Smooth muscle cell (in vitro differentiated cells): ENCODE measurements at regions not wholly inside any gene's neighbourhood (a gene's known extent, or its start where the extent isn't known, plus 50 kb on each side); places are given as distances from the start of the nearest gene placed in this dataset.

Experiments
- DNase-seq: peaks from one replicate; lab custom pipeline; 2025; ENCODE audit not compliant: unreplicated experiment; lab: John Stamatoyannopoulos, UW
- H2AFZ ChIP-seq: fragments of 200-600 bp; sonication (generic); 2 replicates; pipeline ENCODE4 v1.6.0; 2016; ENCODE audit warnings: antibody characterized with exemption, low read depth, mild to moderate bottlenecking
- H3F3A ChIP-seq: fragments of 200-600 bp; sonication (generic); 2 replicates; pipeline ENCODE4 v1.6.0; 2017; ENCODE audit warnings: antibody characterized with exemption, low read depth
- H3K27ac ChIP-seq: fragments of 200-600 bp; sonication (generic); 2 replicates; pipeline ENCODE4 v1.5.1; 2016; ENCODE audit warnings: low read depth, mild to moderate bottlenecking
- H3K27me3 ChIP-seq: fragments of 200-600 bp; sonication (generic); 2 replicates; pipeline ENCODE4 v1.6.1; 2016; ENCODE audit warnings: low read depth, mild to moderate bottlenecking
- H3K36me3 ChIP-seq: fragments of 200-600 bp; sonication (generic); 2 replicates; pipeline ENCODE4 v1.5.1; 2016; ENCODE audit warnings: low read depth
- H3K4me1 ChIP-seq: fragments of 200-600 bp; sonication (generic); 2 replicates; pipeline ENCODE4 v1.5.1; 2016; ENCODE audit warnings: low read depth
- H3K4me2 ChIP-seq: fragments of 200-600 bp; sonication (generic); 2 replicates; pipeline ENCODE4 v1.6.0; 2016; ENCODE audit warnings: mild to moderate bottlenecking
- H3K4me3 ChIP-seq: fragments of 200-600 bp; sonication (generic); 2 replicates; pipeline ENCODE4 v1.5.1; 2016; ENCODE audit warnings: mild to moderate bottlenecking
- H3K79me2 ChIP-seq: fragments of 200-600 bp; sonication (generic); 2 replicates; pipeline ENCODE4 v1.6.0; 2016; ENCODE audit warnings: low read depth, mild to moderate bottlenecking
- H3K9ac ChIP-seq: fragments of 200-600 bp; sonication (generic); 2 replicates; pipeline ENCODE4 v1.6.0; 2016; ENCODE audit warnings: low read depth
- H3K9me3 ChIP-seq: fragments of 200-600 bp; sonication (generic); replicated peaks from 2 replicates; pipeline ENCODE4 v1.5.1; 2016; ENCODE audit warnings: low read depth
- H4K20me1 ChIP-seq: fragments of 200-600 bp; sonication (generic); 2 replicates; pipeline ENCODE4 v1.6.0; 2016; ENCODE audit warnings: low read depth
- WGBS: methylation state at CpG from one replicate; pipeline ENCODE4 v1.1.7; 2016; ENCODE audit warnings: low lambda C conversion rate; 5-methylcytosine and 5-hydroxymethylcytosine counted together
- TF ChIP-seq, protein P1 (sequence below): fragments of 200-600 bp; sonication (generic); IDR thresholded peaks from 2 replicates; pipeline ENCODE4 v1.5.1; 2017; ENCODE audit warnings: borderline replicate concordance, mild to moderate bottlenecking, antibody characterized with exemption; ENCODE audit not compliant: insufficient read depth, poor library complexity, severe bottlenecking

DNA sequence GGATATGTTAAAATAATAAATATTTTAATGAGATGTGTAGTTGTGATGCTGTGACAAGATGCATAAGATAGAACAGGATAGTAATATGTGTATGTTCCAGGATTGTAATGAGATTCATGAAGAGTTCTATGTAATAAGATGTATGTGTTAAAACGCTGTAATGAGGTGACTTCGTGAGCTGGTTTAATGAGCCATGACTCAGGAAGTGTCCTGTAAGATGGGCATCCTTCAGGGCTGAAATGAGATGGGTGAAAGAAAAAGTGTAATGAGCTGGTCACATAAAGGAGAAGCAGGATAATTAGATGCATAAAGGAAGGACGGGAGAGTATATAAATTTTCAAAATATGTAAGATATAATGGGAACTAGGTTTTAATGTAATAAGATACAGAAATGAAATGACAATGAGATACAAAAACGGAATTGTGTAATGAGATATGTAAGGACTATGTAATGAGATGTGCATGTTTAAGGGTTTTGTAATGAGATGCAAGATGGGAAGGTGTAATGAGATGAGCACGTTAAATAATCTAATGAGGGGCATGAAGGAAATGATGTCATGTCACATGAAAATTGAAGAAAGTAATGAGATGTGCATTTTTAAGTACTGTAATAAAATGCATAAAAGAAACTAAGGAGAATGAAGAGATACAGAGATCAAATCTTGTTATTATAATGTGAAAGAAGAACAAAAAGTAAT, 524.8 kb upstream of the STXBP6 start:
- no peak for DNase-seq
- Histone ChIP-seq H3K36me3 (no peaks in the 10 kb centered on the region), H3K9me3 (no peaks in the 10 kb centered on the region), H3K79me2 (no peaks in the 10 kb centered on the region), H3K9ac (no peak overlapping the region), H3K4me2 (no peak overlapping the region), H3F3A (no peaks in the 10 kb centered on the region), H3K4me1 (no peaks in the 10 kb centered on the region), H2AFZ (no peak overlapping the region), H4K20me1 (no peaks in the 10 kb centered on the region), H3K27me3 (no peaks in the 10 kb centered on the region), H3K27ac (no peak overlapping the region), H3K4me3 (no peak overlapping the region)
- TF ChIP-seq, protein P1, sequence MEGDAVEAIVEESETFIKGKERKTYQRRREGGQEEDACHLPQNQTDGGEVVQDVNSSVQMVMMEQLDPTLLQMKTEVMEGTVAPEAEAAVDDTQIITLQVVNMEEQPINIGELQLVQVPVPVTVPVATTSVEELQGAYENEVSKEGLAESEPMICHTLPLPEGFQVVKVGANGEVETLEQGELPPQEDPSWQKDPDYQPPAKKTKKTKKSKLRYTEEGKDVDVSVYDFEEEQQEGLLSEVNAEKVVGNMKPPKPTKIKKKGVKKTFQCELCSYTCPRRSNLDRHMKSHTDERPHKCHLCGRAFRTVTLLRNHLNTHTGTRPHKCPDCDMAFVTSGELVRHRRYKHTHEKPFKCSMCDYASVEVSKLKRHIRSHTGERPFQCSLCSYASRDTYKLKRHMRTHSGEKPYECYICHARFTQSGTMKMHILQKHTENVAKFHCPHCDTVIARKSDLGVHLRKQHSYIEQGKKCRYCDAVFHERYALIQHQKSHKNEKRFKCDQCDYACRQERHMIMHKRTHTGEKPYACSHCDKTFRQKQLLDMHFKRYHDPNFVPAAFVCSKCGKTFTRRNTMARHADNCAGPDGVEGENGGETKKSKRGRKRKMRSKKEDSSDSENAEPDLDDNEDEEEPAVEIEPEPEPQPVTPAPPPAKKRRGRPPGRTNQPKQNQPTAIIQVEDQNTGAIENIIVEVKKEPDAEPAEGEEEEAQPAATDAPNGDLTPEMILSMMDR, result no peak
- WGBS, result 84% methylated on average over 5 of the region's 5 CpGs

- Histone ChIP-seq H3K27ac (no peak overlapping the region), H3K9ac (no peak overlapping the region), H2AFZ (no peak overlapping the region), H3K36me3 (no peaks in the 10 kb centered on the region), H3K4me3 (no peak overlapping the region), H3F3A (no peaks in the 10 kb centered on the region), H3K4me1 (no peaks in the 10 kb centered on the region), H3K79me2 (no peaks in the 10 kb centered on the region), H3K27me3 (no peaks in the 10 kb centered on the region), H3K9me3 (no peaks in the 10 kb centered on the region), H3K4me2 (no peak overlapping the region), H4K20me1 (no peaks in the 10 kb centered on the region)
- TF ChIP-seq, protein P1, result no peak
- no peak for DNase-seq
- 56% methylated on average over 4 of the region's 4 CpGs for WGBS
Measured at GRCh38 chr14:25570483-25570882, 520.5 kb upstream of the STXBP6 start.

GRCh38 chr14:25557466-25557865, 507.5 kb upstream of the STXBP6 start:
- H3K4me3 ChIP-seq, result no peak overlapping the region
- H4K20me1 ChIP-seq, result no peaks in the 10 kb centered on the region
- no peak overlapping the region for H2AFZ ChIP-seq
- no peaks in the 10 kb centered on the region for H3F3A ChIP-seq
- no peaks in the 10 kb centered on the region for H3K79me2 ChIP-seq
- no peaks in the 10 kb centered on the region for H3K36me3 ChIP-seq
- no peak overlapping the region for H3K27ac ChIP-seq
- no peak overlapping the region for H3K9ac ChIP-seq
- no peaks in the 10 kb centered on the region for H3K4me1 ChIP-seq
- H3K4me2 ChIP-seq, result no peak overlapping the region
- DNase-seq, result no peak
- no peaks in the 10 kb centered on the region for H3K9me3 ChIP-seq
- TF ChIP-seq, protein P1, result no peak
- H3K27me3 ChIP-seq, result no peaks in the 10 kb centered on the region
- WGBS, result 83% methylated on average over 1 of the region's 1 CpG

GRCh38 chr14:25552826-25553225, 502.9 kb upstream of the STXBP6 start:
- no peaks in the 10 kb centered on the region for H4K20me1 ChIP-seq
- H3K4me2 ChIP-seq, result no peak overlapping the region
- no peaks in the 10 kb centered on the region for H3K79me2 ChIP-seq
- H3K27me3 ChIP-seq, result no peaks in the 10 kb centered on the region
- H2AFZ ChIP-seq, result no peak overlapping the region
- H3K27ac ChIP-seq, result no peak overlapping the region
- no peaks in the 10 kb centered on the region for H3K9me3 ChIP-seq
- H3K4me3 ChIP-seq, result no peak overlapping the region
- H3K9ac ChIP-seq, result no peak overlapping the region
- H3F3A ChIP-seq, result no peaks in the 10 kb centered on the region
- WGBS, result 42% methylated on average over 2 of the region's 2 CpGs
- DNase-seq, result no peak
- H3K4me1 ChIP-seq, result no peaks in the 10 kb centered on the region
- no peaks in the 10 kb centered on the region for H3K36me3 ChIP-seq
- TF ChIP-seq, protein P1, result no peak
